HEK293T (cell line): ENCODE measurements at regions not wholly inside any gene's neighbourhood (a gene's known extent, or its start where the extent isn't known, plus 50 kb on each side); places are given as distances from the start of the nearest gene placed in this dataset.

Experiments
- CTCF ChIA-PET: fragments of 350-600 bp; formaldehyde crosslinking; extraction: SDS; loops from one replicate; lab custom pipeline; 2021; ENCODE audit warnings: antibody characterized with exemption, inconsistent platforms; lab: Yijun Ruan, JAX
- POLR2A ChIA-PET: fragments of 350-600 bp; formaldehyde crosslinking; extraction: SDS; loops from one replicate; lab custom pipeline; 2020; ENCODE audit warnings: antibody characterized with exemption, inconsistent platforms; lab: Yijun Ruan, JAX
- DNase-seq: peaks from one replicate; pipeline ENCODE4 v3.0.0; 2012; ENCODE audit warnings: mixed read lengths; ENCODE audit errors: extremely low spot score
- ARNT ChIP-seq: fragments of 450-650 bp; IDR thresholded peaks from 2 replicates; pipeline ENCODE4 v1.6.1; 2017; ENCODE audit warnings: mild to moderate bottlenecking
- BHLHE40 ChIP-seq: fragments of 450-650 bp; IDR thresholded peaks from 2 replicates; pipeline ENCODE4 v1.6.1; 2016; ENCODE audit warnings: mild to moderate bottlenecking, moderate library complexity, borderline replicate concordance
- CTBP1 ChIP-seq: fragments of 450-650 bp; IDR thresholded peaks from 2 replicates; pipeline ENCODE4 v1.6.1; 2016; ENCODE audit warnings: borderline replicate concordance
- ELF4 ChIP-seq: fragments of 450-650 bp; IDR thresholded peaks from 2 replicates; pipeline ENCODE4 v1.6.1; 2017; ENCODE audit warnings: antibody characterized with exemption
- FOXA1 ChIP-seq: fragments of 450-650 bp; IDR thresholded peaks from 2 replicates; pipeline ENCODE4 v1.6.1; 2016; ENCODE audit warnings: mild to moderate bottlenecking
- FOXK2 ChIP-seq: fragments of 450-650 bp; IDR thresholded peaks from 2 replicates; pipeline ENCODE4 v1.6.1; 2016; ENCODE audit warnings: mild to moderate bottlenecking
- FOXM1 ChIP-seq: fragments of 450-650 bp; IDR thresholded peaks from 2 replicates; pipeline ENCODE4 v1.6.1; 2017; ENCODE audit warnings: mild to moderate bottlenecking, borderline replicate concordance
- HDGF ChIP-seq: fragments of 450-650 bp; IDR thresholded peaks from 2 replicates; pipeline ENCODE4 v1.6.1; 2017; ENCODE audit warnings: antibody characterized with exemption, borderline replicate concordance
- L3MBTL2 ChIP-seq: fragments of 450-650 bp; conservative IDR thresholded peaks from 2 replicates; pipeline ENCODE4 v1.6.1; 2016; ENCODE audit warnings: mild to moderate bottlenecking
- LEF1 ChIP-seq: fragments of 450-650 bp; IDR thresholded peaks from 2 replicates; pipeline ENCODE4 v1.6.1; 2017; ENCODE audit warnings: mild to moderate bottlenecking, borderline replicate concordance
- NFRKB ChIP-seq: fragments of 450-650 bp; IDR thresholded peaks from 2 replicates; pipeline ENCODE4 v1.6.1; 2016; ENCODE audit warnings: mild to moderate bottlenecking, moderate library complexity
- PKNOX1 ChIP-seq: fragments of 450-650 bp; IDR thresholded peaks from 2 replicates; pipeline ENCODE4 v1.6.1; 2016
- SP1 ChIP-seq: fragments of 450-650 bp; IDR thresholded peaks from 2 replicates; pipeline ENCODE4 v1.6.1; 2017
- SUZ12 ChIP-seq: fragments of 450-650 bp; IDR thresholded peaks from 2 replicates; pipeline ENCODE4 v1.6.1; 2016; ENCODE audit warnings: mild to moderate bottlenecking
- TARDBP ChIP-seq: fragments of 450-650 bp; IDR thresholded peaks from 2 replicates; pipeline ENCODE4 v1.6.1; 2016
- ZNF384 ChIP-seq: fragments of 450-650 bp; IDR thresholded peaks from 2 replicates; pipeline ENCODE4 v1.6.1; 2016

- ChIA-PET CTCF (no interaction called here), POLR2A (no interaction called here)
- no peak for DNase-seq
- TF ChIP-seq NFRKB (no peak), HDGF (no peak), SUZ12 (no peak), SP1 (no peak), ELF4 (no peak), PKNOX1 (no peak), TARDBP (no peak), CTBP1 (no peak), ZNF384 (no peak), LEF1 (no peak), FOXM1 (no peak), ARNT (no peak), BHLHE40 (no peak), L3MBTL2 (no peak)
Measured at GRCh38 chr11:44404736-44405395, 94.9 kb upstream of the ALX4 start.

DNA sequence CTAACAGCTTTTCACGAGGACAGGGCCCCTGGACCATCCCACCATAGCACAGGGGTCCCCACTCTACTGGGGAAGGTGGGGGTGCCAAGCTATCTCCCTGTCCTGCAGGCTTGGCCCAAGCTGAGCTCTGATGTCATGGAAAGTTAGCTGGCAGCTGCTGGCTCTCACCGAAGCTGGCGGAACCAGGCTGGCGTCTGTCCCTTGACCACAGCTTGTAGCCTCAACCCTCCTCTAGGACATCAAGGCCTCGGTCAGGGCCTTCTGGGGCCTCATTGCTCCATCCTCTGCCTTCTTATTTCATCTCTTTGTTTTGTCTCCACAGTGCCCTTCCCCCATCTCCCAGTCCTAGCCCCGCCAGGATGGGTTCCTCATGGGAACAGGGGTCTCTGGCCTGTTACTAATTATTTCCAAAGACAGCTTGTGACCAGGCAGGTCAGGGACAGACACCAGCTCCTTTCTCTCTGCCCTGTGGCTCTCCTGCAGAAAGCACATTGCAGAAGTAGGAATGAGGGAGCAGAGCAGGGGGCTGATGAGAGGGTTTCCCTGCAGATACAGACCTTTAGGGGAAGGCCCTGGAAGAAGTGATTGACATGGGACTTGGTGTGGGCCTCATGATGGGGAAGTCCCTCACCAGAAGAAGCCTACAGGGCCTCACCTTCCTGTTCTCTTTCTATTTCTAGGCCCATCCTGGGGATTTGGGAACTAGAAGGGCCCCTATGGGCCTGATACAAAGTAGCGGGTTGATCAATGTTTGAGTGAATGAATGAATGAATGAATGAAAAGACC lies 97.5 kb upstream of the ALX4 start:
- TF ChIP-seq PKNOX1 (no peak), FOXK2 (no peak), FOXA1 (no peak), HDGF (no peak), SUZ12 (no peak), LEF1 (no peak), L3MBTL2 (no peak), CTBP1 (no peak), TARDBP (no peak)
- POLR2A ChIA-PET: no interaction called here
- CTCF ChIA-PET: interaction anchor here (0.7 kb wide), 1 partner anchor 10 kb away, joined by 3 read pairs; no protein-coding TSS in a partner anchor
- DNase-seq: no peak

GRCh38 chr11:44408141-44408540 lies 98.2 kb upstream of the ALX4 start:
- TF ChIP-seq ELF4: no peak
- no peak for TF ChIP-seq ARNT
- TF ChIP-seq SUZ12: no peak
- TF ChIP-seq PKNOX1: no peak
- TF ChIP-seq LEF1: no peak
- DNase-seq: no peak
- CTCF ChIA-PET: no interaction called here
- POLR2A ChIA-PET: no interaction called here

GRCh38 chr11:44408711-44409470 lies 99.0 kb upstream of the ALX4 start:
- CTCF ChIA-PET: no interaction called here
- no peak for DNase-seq
- POLR2A ChIA-PET: no interaction called here
- TF ChIP-seq TARDBP (no peak), BHLHE40 (no peak), NFRKB (no peak), L3MBTL2 (no peak), FOXM1 (no peak)

DNA sequence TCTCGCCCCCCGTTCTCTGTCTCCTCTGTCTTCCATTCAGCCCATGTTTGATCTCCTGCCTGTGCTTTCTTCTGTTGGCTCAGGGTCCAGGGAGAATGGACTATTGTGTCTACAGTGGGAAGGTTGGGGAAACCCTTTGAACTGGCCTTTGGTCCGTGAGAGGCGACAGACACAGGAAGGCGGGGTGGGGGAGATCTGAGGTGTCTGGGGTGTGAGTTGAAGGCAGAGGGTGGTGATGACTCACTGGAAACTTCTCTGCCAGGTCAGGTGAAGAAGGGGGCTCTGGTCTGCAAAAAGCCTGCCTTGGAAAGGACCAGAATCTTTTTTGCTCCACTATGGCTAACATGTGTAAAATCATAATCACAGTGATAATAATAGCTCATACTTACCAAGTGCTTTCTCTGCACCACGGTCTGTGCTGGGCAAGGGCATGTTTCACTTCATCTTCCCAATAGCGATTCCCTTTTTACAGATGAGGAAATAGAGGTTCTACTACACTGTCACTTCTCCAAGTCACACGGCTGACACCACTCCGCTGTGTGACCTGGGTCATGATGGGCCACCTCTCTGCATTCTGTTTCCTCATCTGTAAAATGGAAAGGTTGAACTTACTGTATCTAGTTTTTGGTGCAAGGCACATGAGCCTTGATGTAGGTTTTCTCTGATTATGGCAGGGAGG lies 99.8 kb upstream of the ALX4 start:
- TF ChIP-seq BHLHE40: no peak
- no peak for TF ChIP-seq FOXM1
- no peak for TF ChIP-seq PKNOX1
- TF ChIP-seq CTBP1: no peak
- no peak for TF ChIP-seq TARDBP
- no peak for TF ChIP-seq FOXK2
- TF ChIP-seq HDGF: no peak
- no peak for TF ChIP-seq LEF1
- no peak for TF ChIP-seq ZNF384
- TF ChIP-seq ELF4: no peak
- TF ChIP-seq ARNT: no peak
- no peak for TF ChIP-seq FOXA1
- TF ChIP-seq SUZ12: no peak
- TF ChIP-seq SP1: no peak
- TF ChIP-seq NFRKB: no peak
- no peak for TF ChIP-seq L3MBTL2
- ChIA-PET CTCF (no interaction called here), POLR2A (no interaction called here)
- no peak for DNase-seq
